Fibroblast of lung (primary cell): ENCODE measurements at regions not wholly inside any gene's neighbourhood (a gene's known extent, or its start where the extent isn't known, plus 50 kb on each side); places are given as distances from the start of the nearest gene placed in this dataset.

ENCODE experiments used
- DNase-seq, 2 donors: peaks; one replicate each; pipeline versions ENCODE4 v3.0.0 to v3.0.0-alpha.2; 2010; ENCODE audit warnings: low read depth in 2 of 2
- H2AFZ ChIP-seq: 2 replicates; pipeline ENCODE4 v1.5.1; 2012; ENCODE audit warnings: low read length, control low read depth, inconsistent platforms
- H3K27ac ChIP-seq: 2 replicates; pipeline ENCODE4 v1.5.1; 2011; ENCODE audit warnings: low read length, control low read depth; ENCODE audit not compliant: insufficient read depth
- H3K27me3 ChIP-seq: 2 replicates; pipeline ENCODE4 v1.5.1; 2011; ENCODE audit warnings: mild to moderate bottlenecking, low read length; ENCODE audit not compliant: control insufficient read depth, insufficient read depth
- H3K36me3 ChIP-seq: 2 replicates; pipeline ENCODE4 v1.5.1; 2011; ENCODE audit warnings: low read length; ENCODE audit not compliant: control insufficient read depth, insufficient read depth
- H3K4me1 ChIP-seq: 2 replicates; pipeline ENCODE4 v1.5.1; 2011; ENCODE audit warnings: low read length; ENCODE audit not compliant: control insufficient read depth, insufficient read depth; ENCODE audit errors: extremely low read depth
- H3K4me2 ChIP-seq: 2 replicates; pipeline ENCODE4 v1.5.1; 2011; ENCODE audit warnings: low read length, control low read depth; ENCODE audit not compliant: insufficient read depth; ENCODE audit errors: extremely low read depth
- H3K4me3 ChIP-seq, 4 experiments: fragments of 200-600 bp in 1 of 4; sonication (generic) in 1 of 4; replicated peaks in 1 of 4; 2 replicates each; pipeline ENCODE4 v1.5.1; 2011 to 2016; ENCODE audit warnings: low read length in 4 of 4, low read depth in 3 of 4, mild to moderate bottlenecking in 3 of 4, control low read depth in 2 of 4, inconsistent platforms in 1 of 4, mixed read lengths in 1 of 4; ENCODE audit not compliant: insufficient read depth in 1 of 4; ENCODE audit errors: control extremely low read depth in 1 of 4
- H3K79me2 ChIP-seq: 2 replicates; pipeline ENCODE4 v1.5.1; 2012; ENCODE audit warnings: mild to moderate bottlenecking, low read length, inconsistent platforms; ENCODE audit not compliant: control insufficient read depth, insufficient read depth
- H3K9ac ChIP-seq: 2 replicates; pipeline ENCODE4 v1.5.1; 2011; ENCODE audit warnings: mild to moderate bottlenecking, low read length, control low read depth; ENCODE audit not compliant: insufficient read depth
- H3K9me3 ChIP-seq: 2 replicates; pipeline ENCODE4 v1.5.1; 2012; ENCODE audit warnings: low read depth, low read length; ENCODE audit not compliant: control insufficient read depth, insufficient read depth
- H4K20me1 ChIP-seq: 2 replicates; pipeline ENCODE4 v1.5.1; 2011; ENCODE audit warnings: low read length; ENCODE audit not compliant: control insufficient read depth, insufficient read depth; ENCODE audit errors: extremely low read depth
- EZH2 ChIP-seq: IDR thresholded peaks from 2 replicates; pipeline ENCODE4 v1.5.1; 2012; ENCODE audit warnings: low read length, control low read depth, mild to moderate bottlenecking; ENCODE audit errors: missing control alignments
- TF ChIP-seq, protein P1 (sequence below), 2 donors: IDR thresholded peaks in 1 of 2; conservative IDR thresholded peaks in 1 of 2; 1 replicate in 1 of 2; 2 replicates in 1 of 2; pipeline ENCODE4 v1.5.1; 2011 to 2012; ENCODE audit warnings: low read length in 2 of 2, control low read depth in 1 of 2, inconsistent platforms in 1 of 2, low read depth in 1 of 2, mild to moderate bottlenecking in 1 of 2

GRCh38 chr4:144318797-144319196 lies 178.3 kb upstream of the GYPA start:
- Histone ChIP-seq H3K79me2 (no peaks in the 10 kb centered on the region), H3K4me3 (no peak overlapping the region), H3K36me3 (no peaks in the 10 kb centered on the region), H4K20me1 (no peaks in the 10 kb centered on the region), H3K4me2 (no peak overlapping the region), H3K4me1 (no peaks in the 10 kb centered on the region), H3K9ac (no peak overlapping the region), H2AFZ (no peak overlapping the region), H3K27me3 (no peaks in the 10 kb centered on the region), H3K27ac (no peak overlapping the region), H3K9me3 (no peaks in the 10 kb centered on the region)
- TF ChIP-seq, protein P1, sequence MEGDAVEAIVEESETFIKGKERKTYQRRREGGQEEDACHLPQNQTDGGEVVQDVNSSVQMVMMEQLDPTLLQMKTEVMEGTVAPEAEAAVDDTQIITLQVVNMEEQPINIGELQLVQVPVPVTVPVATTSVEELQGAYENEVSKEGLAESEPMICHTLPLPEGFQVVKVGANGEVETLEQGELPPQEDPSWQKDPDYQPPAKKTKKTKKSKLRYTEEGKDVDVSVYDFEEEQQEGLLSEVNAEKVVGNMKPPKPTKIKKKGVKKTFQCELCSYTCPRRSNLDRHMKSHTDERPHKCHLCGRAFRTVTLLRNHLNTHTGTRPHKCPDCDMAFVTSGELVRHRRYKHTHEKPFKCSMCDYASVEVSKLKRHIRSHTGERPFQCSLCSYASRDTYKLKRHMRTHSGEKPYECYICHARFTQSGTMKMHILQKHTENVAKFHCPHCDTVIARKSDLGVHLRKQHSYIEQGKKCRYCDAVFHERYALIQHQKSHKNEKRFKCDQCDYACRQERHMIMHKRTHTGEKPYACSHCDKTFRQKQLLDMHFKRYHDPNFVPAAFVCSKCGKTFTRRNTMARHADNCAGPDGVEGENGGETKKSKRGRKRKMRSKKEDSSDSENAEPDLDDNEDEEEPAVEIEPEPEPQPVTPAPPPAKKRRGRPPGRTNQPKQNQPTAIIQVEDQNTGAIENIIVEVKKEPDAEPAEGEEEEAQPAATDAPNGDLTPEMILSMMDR (conservative IDR thresholded peaks at IDR 0.05 in 1 of 2, IDR thresholded peaks at IDR 0.05 in 1 of 2; ENCODE audit: low read depth in 1 of 2, low read length in 2 of 2), result no peak
- TF ChIP-seq EZH2, result no peak
- no peak for DNase-seq

DNA sequence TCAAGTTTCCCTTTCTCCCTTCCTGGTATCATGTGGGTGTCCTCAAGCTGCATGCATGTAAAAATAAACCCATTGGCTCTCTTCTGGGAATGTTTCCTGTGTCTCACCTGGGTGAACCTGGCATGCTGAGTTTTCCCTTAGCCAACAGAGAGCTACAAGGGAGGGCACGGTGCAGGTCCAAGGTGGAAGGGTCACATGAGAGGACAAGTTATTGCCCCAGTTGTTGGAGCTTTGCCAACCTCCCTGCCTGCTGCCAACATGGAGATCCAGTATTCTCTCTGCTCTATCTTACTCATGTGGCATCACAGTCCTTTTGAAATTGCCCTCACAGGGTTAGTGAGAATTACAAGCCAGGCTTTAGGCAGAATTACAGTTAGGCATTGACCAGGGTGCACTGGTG lies 196.1 kb upstream of the GYPA start:
- Histone ChIP-seq H3K9ac (no peak overlapping the region), H4K20me1 (no peaks in the 10 kb centered on the region), H3K36me3 (no peaks in the 10 kb centered on the region), H3K4me1 (no peaks in the 10 kb centered on the region), H2AFZ (no peak overlapping the region), H3K9me3 (no peaks in the 10 kb centered on the region), H3K27ac (no peak overlapping the region), H3K4me3 (no peak overlapping the region), H3K27me3 (no peaks in the 10 kb centered on the region), H3K4me2 (no peak overlapping the region), H3K79me2 (no peaks in the 10 kb centered on the region)
- no peak for DNase-seq
- TF ChIP-seq EZH2, result no peak
- TF ChIP-seq, protein P1 (conservative IDR thresholded peaks at IDR 0.05 in 1 of 2, IDR thresholded peaks at IDR 0.05 in 1 of 2; ENCODE audit: low read depth in 1 of 2, low read length in 2 of 2), result no peak

- Histone ChIP-seq H3K9me3 (no peaks in the 10 kb centered on the region), H3K79me2 (no peaks in the 10 kb centered on the region), H3K9ac (no peak overlapping the region), H4K20me1 (no peaks in the 10 kb centered on the region), H3K4me3 (no peak overlapping the region), H2AFZ (no peak overlapping the region), H3K36me3 (no peaks in the 10 kb centered on the region), H3K4me2 (no peak overlapping the region), H3K4me1 (no peaks in the 10 kb centered on the region), H3K27me3 (no peaks in the 10 kb centered on the region), H3K27ac (no peak overlapping the region)
- TF ChIP-seq, protein P1 (conservative IDR thresholded peaks at IDR 0.05 in 1 of 2, IDR thresholded peaks at IDR 0.05 in 1 of 2; ENCODE audit: low read depth in 1 of 2, low read length in 2 of 2), result no peak
- no peak for TF ChIP-seq EZH2
- no peak for DNase-seq
Observed at GRCh38 chr4:144338148-144338547, 197.6 kb upstream of the GYPA start.
